ENCODE measurements at regions not wholly inside any gene's neighbourhood (a gene's known extent, or its start where the extent isn't known, plus 50 kb on each side); places are given as distances from the start of the nearest gene placed in this dataset.

GRCh38 chr1:232732344-232732910 lies 72.8 kb upstream of the MAP10 start:
- TF ChIP-seq REST (IDR thresholded peaks at IDR 0.05; ENCODE audit: insufficient replicate concordance, low read depth) (no peak), CTCF (IDR thresholded peaks at IDR 0.05; ENCODE audit: insufficient read depth, low read length) (no peak), SPI1 (IDR thresholded peaks at IDR 0.05; ENCODE audit: borderline replicate concordance, low read depth) (no peak), POLR2AphosphoS5 (IDR thresholded peaks at IDR 0.05; ENCODE audit: low read depth) (no peak), GABPA (IDR thresholded peaks at IDR 0.05; ENCODE audit: low read depth) (no peak)
- Histone ChIP-seq H3K27me3 (ENCODE audit: insufficient read depth, poor library complexity, severe bottlenecking) (no peaks in the 10 kb centered on the region), H3K27ac (replicated peaks) (no peak overlapping the region), H3K4me3 (replicated peaks; ENCODE audit: insufficient read depth, low read length) (no peak overlapping the region)
- DNase-seq (ENCODE audit: low read depth in 1 of 2, low spot score in 1 of 2): no peak

GRCh38 chr1:232737917-232738316 lies 67.3 kb upstream of the MAP10 start:
- H3K27me3 ChIP-seq (ENCODE audit: insufficient read depth, poor library complexity, severe bottlenecking): no peaks in the 10 kb centered on the region
- no peak for DNase-seq (ENCODE audit: low read depth in 1 of 2, low spot score in 1 of 2)
- H3K27ac ChIP-seq (replicated peaks): no peak overlapping the region
- TF ChIP-seq SPI1 (IDR thresholded peaks at IDR 0.05; ENCODE audit: borderline replicate concordance, low read depth): no peak
- TF ChIP-seq CTCF (IDR thresholded peaks at IDR 0.05; ENCODE audit: insufficient read depth, low read length): no peak
- TF ChIP-seq REST (IDR thresholded peaks at IDR 0.05; ENCODE audit: insufficient replicate concordance, low read depth): no peak
- no peak for TF ChIP-seq POLR2AphosphoS5 (IDR thresholded peaks at IDR 0.05; ENCODE audit: low read depth)
- no peak for TF ChIP-seq GABPA (IDR thresholded peaks at IDR 0.05; ENCODE audit: low read depth)
- no peak overlapping the region for H3K4me3 ChIP-seq (replicated peaks; ENCODE audit: insufficient read depth, low read length)

GRCh38 chr1:232743999-232744398 lies 61.2 kb upstream of the MAP10 start:
- Histone ChIP-seq H3K4me3 (replicated peaks; ENCODE audit: insufficient read depth, low read length) (no peak overlapping the region), H3K27ac (replicated peaks) (no peak overlapping the region), H3K27me3 (ENCODE audit: insufficient read depth, poor library complexity, severe bottlenecking) (no peaks in the 10 kb centered on the region)
- no peak for TF ChIP-seq POLR2AphosphoS5 (IDR thresholded peaks at IDR 0.05; ENCODE audit: low read depth)
- TF ChIP-seq GABPA (IDR thresholded peaks at IDR 0.05; ENCODE audit: low read depth): no peak
- TF ChIP-seq REST (IDR thresholded peaks at IDR 0.05; ENCODE audit: insufficient replicate concordance, low read depth): no peak
- no peak for TF ChIP-seq CTCF (IDR thresholded peaks at IDR 0.05; ENCODE audit: insufficient read depth, low read length)
- TF ChIP-seq SPI1 (IDR thresholded peaks at IDR 0.05; ENCODE audit: borderline replicate concordance, low read depth): no peak
- no peak for DNase-seq (ENCODE audit: low read depth in 1 of 2, low spot score in 1 of 2)

Data from HL-60 (cell line).